ENCODE measurements at regions not wholly inside any gene's neighbourhood (a gene's known extent, or its start where the extent isn't known, plus 50 kb on each side); places are given as distances from the start of the nearest gene placed in this dataset.

DNA sequence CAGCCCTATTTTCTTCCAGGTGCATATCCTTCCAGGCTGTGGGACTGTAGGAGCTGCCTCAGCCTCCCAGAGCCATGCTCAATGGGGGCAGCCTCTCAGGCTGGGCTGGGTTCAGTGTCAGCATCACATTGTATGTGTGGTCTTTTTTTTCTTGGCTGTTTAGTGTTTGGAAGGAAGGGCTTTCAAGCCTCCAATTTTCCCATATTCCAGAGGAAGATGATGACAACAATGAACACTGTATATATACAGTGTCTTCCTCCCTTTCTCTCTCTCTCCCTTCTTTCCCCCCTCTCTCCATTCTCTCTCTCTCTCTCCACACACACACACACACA, 326.4 kb downstream of the DYSF start:
- H3K27ac Mint-ChIP-seq, result no peak overlapping the region
- H3K9ac ChIP-seq, result no peak overlapping the region

DNA sequence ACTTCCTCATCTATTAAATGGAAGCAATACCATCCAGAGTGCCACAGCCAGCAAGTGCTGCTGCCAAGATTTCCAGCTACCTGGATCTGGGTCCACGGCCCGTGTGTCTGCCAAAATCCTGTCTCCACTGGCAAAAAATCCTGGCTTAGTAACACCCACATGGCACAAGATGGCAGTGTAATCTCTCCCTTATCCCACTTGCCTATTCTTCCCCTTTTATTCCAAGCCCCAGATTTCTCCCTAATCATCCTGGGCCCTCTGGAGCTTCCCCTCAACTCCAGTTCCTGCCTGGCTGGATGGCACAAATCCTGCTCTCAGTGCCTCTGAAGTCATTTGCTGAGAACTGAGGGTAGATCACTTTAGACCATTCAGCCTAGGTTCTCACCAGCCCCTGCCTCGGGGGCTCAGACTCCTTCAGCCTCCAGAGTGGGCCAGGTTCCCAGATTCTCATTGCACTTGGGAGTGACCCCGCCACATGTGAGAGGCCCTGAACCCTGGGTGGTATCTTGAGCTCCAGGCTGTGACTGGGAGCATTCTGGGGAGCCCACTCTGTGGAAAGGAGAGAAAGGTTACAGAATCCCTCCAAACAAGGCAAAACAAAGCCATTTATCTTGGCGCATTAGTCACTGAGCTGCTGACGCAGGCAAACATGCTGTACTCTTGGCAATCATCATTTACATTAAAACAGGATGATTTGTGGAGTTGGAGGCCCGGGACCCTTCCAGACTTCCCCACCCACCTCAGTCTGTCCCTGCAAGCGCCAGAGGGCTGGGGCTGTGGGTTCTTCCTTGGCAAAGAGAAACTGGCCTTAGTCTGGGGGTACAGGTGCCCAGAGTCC, 325.8 kb downstream of the DYSF start:
- Mint-ChIP-seq H3K9me3 (no peaks in the 10 kb centered on the region), H3K4me3 (no peak overlapping the region), H3K27me3 (ENCODE audit: insufficient read depth, low read depth) (peaks cover 6% of the 10 kb centered on the region), H3K27ac (no peak overlapping the region), H3K4me1 (no peaks in the 10 kb centered on the region), H3K36me3 (no peaks in the 10 kb centered on the region)
- no peaks in the 10 kb centered on the region for H3K4me1 ChIP-seq
- H3K36me3 ChIP-seq, result no peaks in the 10 kb centered on the region
- no peak for TF ChIP-seq EZH2phosphoT487 (IDR thresholded peaks at IDR 0.05)
- TF ChIP-seq, protein P1, sequence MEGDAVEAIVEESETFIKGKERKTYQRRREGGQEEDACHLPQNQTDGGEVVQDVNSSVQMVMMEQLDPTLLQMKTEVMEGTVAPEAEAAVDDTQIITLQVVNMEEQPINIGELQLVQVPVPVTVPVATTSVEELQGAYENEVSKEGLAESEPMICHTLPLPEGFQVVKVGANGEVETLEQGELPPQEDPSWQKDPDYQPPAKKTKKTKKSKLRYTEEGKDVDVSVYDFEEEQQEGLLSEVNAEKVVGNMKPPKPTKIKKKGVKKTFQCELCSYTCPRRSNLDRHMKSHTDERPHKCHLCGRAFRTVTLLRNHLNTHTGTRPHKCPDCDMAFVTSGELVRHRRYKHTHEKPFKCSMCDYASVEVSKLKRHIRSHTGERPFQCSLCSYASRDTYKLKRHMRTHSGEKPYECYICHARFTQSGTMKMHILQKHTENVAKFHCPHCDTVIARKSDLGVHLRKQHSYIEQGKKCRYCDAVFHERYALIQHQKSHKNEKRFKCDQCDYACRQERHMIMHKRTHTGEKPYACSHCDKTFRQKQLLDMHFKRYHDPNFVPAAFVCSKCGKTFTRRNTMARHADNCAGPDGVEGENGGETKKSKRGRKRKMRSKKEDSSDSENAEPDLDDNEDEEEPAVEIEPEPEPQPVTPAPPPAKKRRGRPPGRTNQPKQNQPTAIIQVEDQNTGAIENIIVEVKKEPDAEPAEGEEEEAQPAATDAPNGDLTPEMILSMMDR (IDR thresholded peaks at IDR 0.05), result peak; percentile 12
- no peaks in the 10 kb centered on the region for H3F3A ChIP-seq (ENCODE audit: low read depth)
- DNase-seq (ENCODE audit: low spot score), result no peak
- no peak overlapping the region for H3K4me2 ChIP-seq
- no peak overlapping the region for H2AFZ ChIP-seq (replicated peaks)
- no peaks in the 10 kb centered on the region for H3K9me3 ChIP-seq (ENCODE audit: low read depth)
- no peaks in the 10 kb centered on the region for H3K27me3 ChIP-seq
- H3K27ac ChIP-seq, result no peak overlapping the region
- H3K9ac ChIP-seq, result no peak overlapping the region
- H4K20me1 ChIP-seq (ENCODE audit: low read depth), result no peaks in the 10 kb centered on the region
- no peaks in the 10 kb centered on the region for H3K79me2 ChIP-seq (ENCODE audit: low read depth)
- no peak overlapping the region for H3K4me3 ChIP-seq

More for the DNA sequence above, 326.4 kb downstream of the DYSF start:
- no peaks in the 10 kb centered on the region for H3F3A ChIP-seq (ENCODE audit: low read depth)
- Mint-ChIP-seq H3K4me1 (no peaks in the 10 kb centered on the region), H3K27me3 (ENCODE audit: insufficient read depth, low read depth) (peaks cover 6% of the 10 kb centered on the region), H3K9me3 (no peaks in the 10 kb centered on the region), H3K36me3 (no peaks in the 10 kb centered on the region), H3K4me3 (no peak overlapping the region)
- H3K4me3 ChIP-seq, result no peak overlapping the region
- H3K27me3 ChIP-seq, result no peaks in the 10 kb centered on the region
- no peak for DNase-seq (ENCODE audit: low spot score)
- H3K79me2 ChIP-seq (ENCODE audit: low read depth), result no peaks in the 10 kb centered on the region
- no peaks in the 10 kb centered on the region for H3K9me3 ChIP-seq (ENCODE audit: low read depth)
- H2AFZ ChIP-seq (replicated peaks), result no peak overlapping the region
- no peak for TF ChIP-seq EZH2 (IDR thresholded peaks at IDR 0.05)
- TF ChIP-seq, protein P1 (IDR thresholded peaks at IDR 0.05), result no peak
- no peak for TF ChIP-seq EZH2phosphoT487 (IDR thresholded peaks at IDR 0.05)
- H3K4me1 ChIP-seq, result no peaks in the 10 kb centered on the region
- no peaks in the 10 kb centered on the region for H4K20me1 ChIP-seq (ENCODE audit: low read depth)
- H3K36me3 ChIP-seq, result no peaks in the 10 kb centered on the region
- no peak overlapping the region for H3K4me2 ChIP-seq
- H3K27ac ChIP-seq, result no peak overlapping the region

DNA sequence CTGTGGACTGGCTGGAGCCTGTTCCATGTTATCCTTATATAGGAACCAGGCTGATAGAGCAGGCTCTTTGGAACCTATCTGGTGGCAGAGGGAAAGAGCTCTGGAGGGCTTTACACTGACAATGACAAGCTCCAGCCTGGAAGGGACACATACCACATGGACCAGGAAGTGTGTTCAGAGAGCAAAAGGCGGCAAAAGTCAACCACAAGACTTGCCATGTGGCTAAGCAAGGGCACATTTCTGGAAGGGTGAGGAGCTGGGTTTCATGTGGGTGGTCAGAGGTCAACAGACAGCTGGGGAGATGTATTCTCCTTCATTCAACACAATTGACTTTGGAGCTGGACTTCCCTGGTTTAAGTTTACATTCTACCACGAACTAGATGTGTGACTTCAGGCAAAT, 325.2 kb downstream of the DYSF start:
- H3K4me2 ChIP-seq, result no peak overlapping the region
- H2AFZ ChIP-seq (replicated peaks), result no peak overlapping the region
- H3K36me3 ChIP-seq, result no peaks in the 10 kb centered on the region
- Mint-ChIP-seq H3K36me3 (no peaks in the 10 kb centered on the region), H3K9me3 (no peaks in the 10 kb centered on the region), H3K4me3 (no peak overlapping the region), H3K27me3 (ENCODE audit: insufficient read depth, low read depth) (peaks cover 6% of the 10 kb centered on the region), H3K27ac (no peak overlapping the region), H3K4me1 (no peaks in the 10 kb centered on the region)
- no peaks in the 10 kb centered on the region for H3F3A ChIP-seq (ENCODE audit: low read depth)
- H3K27me3 ChIP-seq, result no peaks in the 10 kb centered on the region
- H3K9me3 ChIP-seq (ENCODE audit: low read depth), result no peaks in the 10 kb centered on the region
- no peaks in the 10 kb centered on the region for H3K79me2 ChIP-seq (ENCODE audit: low read depth)
- H4K20me1 ChIP-seq (ENCODE audit: low read depth), result no peaks in the 10 kb centered on the region
- DNase-seq (ENCODE audit: low spot score), result no peak
- TF ChIP-seq EZH2phosphoT487 (IDR thresholded peaks at IDR 0.05) (no peak), EZH2 (IDR thresholded peaks at IDR 0.05) (no peak)
- TF ChIP-seq, protein P1 (IDR thresholded peaks at IDR 0.05), result no peak
- no peak overlapping the region for H3K9ac ChIP-seq
- H3K4me1 ChIP-seq, result no peaks in the 10 kb centered on the region
- no peak overlapping the region for H3K4me3 ChIP-seq
- no peak overlapping the region for H3K27ac ChIP-seq

Measured in neural progenitor cell (in vitro differentiated cells).